NCI-H774 (cell line): ENCODE measurements at regions not wholly inside any gene's neighbourhood (a gene's known extent, or its start where the extent isn't known, plus 50 kb on each side); places are given as distances from the start of the nearest gene placed in this dataset.
A peak's percentile ranks its signal among the peaks of the same experiment; 100 is the strongest.

ENCODE experiments used
- DNase-seq: peaks from one replicate; lab custom pipeline; 2025; lab: John Stamatoyannopoulos, UW

GRCh38 chr14:62270236-62270635 lies 508.0 kb downstream of the SNAPC1 start:
- DNase-seq = no peak

GRCh38 chr14:62280366-62280765 lies 518.1 kb downstream of the SNAPC1 start:
- no peak for DNase-seq

- no peak for DNase-seq
Observed at GRCh38 chr14:62283837-62284236, 521.6 kb downstream of the SNAPC1 start.

- no peak for DNase-seq
Observed at GRCh38 chr14:62289471-62289870, 527.3 kb downstream of the SNAPC1 start.

- no peak for DNase-seq
Observed at GRCh38 chr14:62301080-62301479, 538.9 kb downstream of the SNAPC1 start.

- no peak for DNase-seq
Observed at GRCh38 chr14:62301911-62302310, 539.7 kb downstream of the SNAPC1 start.

- no peak for DNase-seq
Observed at GRCh38 chr14:62303437-62303836, 541.2 kb downstream of the SNAPC1 start.

- no peak for DNase-seq
Observed at GRCh38 chr14:62304257-62304656, 542.0 kb downstream of the SNAPC1 start.

GRCh38 chr14:62307844-62308243 lies 545.6 kb downstream of the SNAPC1 start:
- no peak for DNase-seq

- DNase-seq = no peak
Observed at GRCh38 chr14:62308316-62308715, 546.1 kb downstream of the SNAPC1 start.

GRCh38 chr14:62308891-62309290 lies 546.7 kb downstream of the SNAPC1 start:
- peak; percentile 4 for DNase-seq

GRCh38 chr14:62313212-62313611 lies 551.0 kb downstream of the SNAPC1 start:
- no peak for DNase-seq

- no peak for DNase-seq
Observed at GRCh38 chr14:62314221-62314620, 552.0 kb downstream of the SNAPC1 start.

GRCh38 chr14:62314871-62315270 lies 552.7 kb downstream of the SNAPC1 start:
- DNase-seq = no peak

GRCh38 chr14:62315631-62316030 lies 553.4 kb downstream of the SNAPC1 start:
- DNase-seq = no peak

- no peak for DNase-seq
Observed at GRCh38 chr14:62322216-62322615, 560.0 kb downstream of the SNAPC1 start.

- no peak for DNase-seq
Observed at GRCh38 chr14:62329427-62329826, 567.2 kb downstream of the SNAPC1 start.

- DNase-seq = no peak
Observed at GRCh38 chr14:62347562-62348011, 585.4 kb downstream of the SNAPC1 start.

GRCh38 chr14:62357362-62357761 lies 595.1 kb downstream of the SNAPC1 start:
- DNase-seq = no peak

- DNase-seq = no peak
Observed at GRCh38 chr14:62364161-62364560, 601.9 kb downstream of the SNAPC1 start.

GRCh38 chr14:62364800-62365280 lies 602.6 kb downstream of the SNAPC1 start:
- no peak for DNase-seq

- DNase-seq = no peak
Observed at GRCh38 chr14:62369919-62370560, 607.8 kb downstream of the SNAPC1 start.

- DNase-seq = no peak
Observed at GRCh38 chr14:62373944-62374343, 611.7 kb downstream of the SNAPC1 start.

GRCh38 chr14:62378057-62378456 lies 615.8 kb downstream of the SNAPC1 start:
- no peak for DNase-seq
